ENCODE measurements at regions not wholly inside any gene's neighbourhood (a gene's known extent, or its start where the extent isn't known, plus 50 kb on each side); places are given as distances from the start of the nearest gene placed in this dataset.
"Not testable (repeated sequence)": the region's sequence is repeated elsewhere in the genome, so short reads cannot be mapped to it uniquely, and the experiment has no call there.

DNA sequence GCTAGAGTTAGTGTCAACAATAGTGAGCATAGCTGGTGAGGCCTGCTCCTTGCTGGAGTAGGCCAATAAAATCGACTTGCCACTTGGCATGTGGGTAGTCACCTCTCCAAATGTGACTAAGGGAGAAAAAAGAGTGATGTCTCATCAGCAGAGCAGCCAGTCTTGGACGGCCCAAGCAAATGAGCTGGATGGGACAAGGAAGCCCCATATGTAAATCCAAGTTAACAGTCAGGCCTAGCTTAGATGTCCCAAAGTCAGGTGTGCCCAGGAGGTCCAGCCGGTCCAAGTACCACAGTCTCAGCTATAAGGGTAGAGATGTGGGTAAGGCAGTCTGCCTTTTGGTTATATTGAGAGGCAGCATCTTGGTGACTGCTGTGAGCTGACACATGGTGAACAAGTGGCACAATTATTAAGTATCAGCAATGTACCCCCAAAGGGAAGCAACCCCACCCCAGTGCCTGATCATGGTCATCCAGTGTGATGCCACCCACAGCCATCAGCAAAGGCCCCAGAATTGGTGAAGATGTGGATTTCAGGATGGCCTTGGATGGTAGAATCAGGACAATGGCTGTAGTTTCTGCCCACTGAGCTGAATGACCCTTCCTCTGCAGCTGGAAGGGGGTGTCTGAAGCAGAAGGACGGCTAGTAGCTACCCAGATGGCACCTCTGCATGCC is 83.4 kb downstream of the TNFRSF13B start:
- H3K4me1 Mint-ChIP-seq (ENCODE audit: unreplicated experiment) = no peaks in the 10 kb centered on the region
- no peaks in the 10 kb centered on the region for H3K36me3 Mint-ChIP-seq (ENCODE audit: unreplicated experiment)
- H3K27ac Mint-ChIP-seq (ENCODE audit: unreplicated experiment) = no peak overlapping the region
- peak; percentile 65 for DNase-seq (ENCODE audit: extremely low spot score, unreplicated experiment)
- TF ChIP-seq, protein P1, sequence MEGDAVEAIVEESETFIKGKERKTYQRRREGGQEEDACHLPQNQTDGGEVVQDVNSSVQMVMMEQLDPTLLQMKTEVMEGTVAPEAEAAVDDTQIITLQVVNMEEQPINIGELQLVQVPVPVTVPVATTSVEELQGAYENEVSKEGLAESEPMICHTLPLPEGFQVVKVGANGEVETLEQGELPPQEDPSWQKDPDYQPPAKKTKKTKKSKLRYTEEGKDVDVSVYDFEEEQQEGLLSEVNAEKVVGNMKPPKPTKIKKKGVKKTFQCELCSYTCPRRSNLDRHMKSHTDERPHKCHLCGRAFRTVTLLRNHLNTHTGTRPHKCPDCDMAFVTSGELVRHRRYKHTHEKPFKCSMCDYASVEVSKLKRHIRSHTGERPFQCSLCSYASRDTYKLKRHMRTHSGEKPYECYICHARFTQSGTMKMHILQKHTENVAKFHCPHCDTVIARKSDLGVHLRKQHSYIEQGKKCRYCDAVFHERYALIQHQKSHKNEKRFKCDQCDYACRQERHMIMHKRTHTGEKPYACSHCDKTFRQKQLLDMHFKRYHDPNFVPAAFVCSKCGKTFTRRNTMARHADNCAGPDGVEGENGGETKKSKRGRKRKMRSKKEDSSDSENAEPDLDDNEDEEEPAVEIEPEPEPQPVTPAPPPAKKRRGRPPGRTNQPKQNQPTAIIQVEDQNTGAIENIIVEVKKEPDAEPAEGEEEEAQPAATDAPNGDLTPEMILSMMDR (IDR thresholded peaks at IDR 0.05) = no peak
- H3K4me3 Mint-ChIP-seq (ENCODE audit: unreplicated experiment) = no peak overlapping the region
- no peaks in the 10 kb centered on the region for H3K9me3 Mint-ChIP-seq (ENCODE audit: unreplicated experiment)
- H3K27me3 Mint-ChIP-seq (ENCODE audit: unreplicated experiment) = peaks cover 29% of the 10 kb centered on the region

DNA sequence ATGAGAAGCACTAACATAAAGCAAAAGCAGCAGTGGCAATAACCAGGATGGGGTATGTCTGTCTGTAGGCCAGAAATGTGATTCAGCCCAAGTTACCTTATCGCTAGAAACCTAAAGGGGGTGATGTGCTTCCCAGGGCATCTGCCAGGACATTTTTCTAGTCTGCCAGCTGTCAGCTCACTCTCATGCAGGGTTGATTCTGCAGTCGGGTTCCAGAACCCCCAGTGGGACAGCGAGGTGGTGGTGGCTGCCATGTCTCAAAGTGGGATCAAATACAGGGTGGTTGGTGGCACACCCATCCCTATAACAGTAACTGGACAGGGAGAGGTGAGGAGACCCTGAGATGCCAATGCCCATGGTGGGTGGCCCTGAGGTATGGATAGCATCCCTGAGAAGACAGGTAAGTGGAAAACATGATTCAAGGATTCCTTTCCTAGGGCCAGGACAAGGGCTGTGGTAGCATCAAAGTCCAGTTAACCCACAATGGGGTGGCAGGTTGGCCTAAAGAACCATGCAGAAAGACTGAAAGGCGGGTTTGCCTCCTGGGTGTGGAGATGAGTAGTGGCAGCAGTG is 84.3 kb downstream of the TNFRSF13B start:
- TF ChIP-seq, protein P1 (IDR thresholded peaks at IDR 0.05) = no peak
- peak; percentile 57 for DNase-seq (ENCODE audit: extremely low spot score, unreplicated experiment)

DNA sequence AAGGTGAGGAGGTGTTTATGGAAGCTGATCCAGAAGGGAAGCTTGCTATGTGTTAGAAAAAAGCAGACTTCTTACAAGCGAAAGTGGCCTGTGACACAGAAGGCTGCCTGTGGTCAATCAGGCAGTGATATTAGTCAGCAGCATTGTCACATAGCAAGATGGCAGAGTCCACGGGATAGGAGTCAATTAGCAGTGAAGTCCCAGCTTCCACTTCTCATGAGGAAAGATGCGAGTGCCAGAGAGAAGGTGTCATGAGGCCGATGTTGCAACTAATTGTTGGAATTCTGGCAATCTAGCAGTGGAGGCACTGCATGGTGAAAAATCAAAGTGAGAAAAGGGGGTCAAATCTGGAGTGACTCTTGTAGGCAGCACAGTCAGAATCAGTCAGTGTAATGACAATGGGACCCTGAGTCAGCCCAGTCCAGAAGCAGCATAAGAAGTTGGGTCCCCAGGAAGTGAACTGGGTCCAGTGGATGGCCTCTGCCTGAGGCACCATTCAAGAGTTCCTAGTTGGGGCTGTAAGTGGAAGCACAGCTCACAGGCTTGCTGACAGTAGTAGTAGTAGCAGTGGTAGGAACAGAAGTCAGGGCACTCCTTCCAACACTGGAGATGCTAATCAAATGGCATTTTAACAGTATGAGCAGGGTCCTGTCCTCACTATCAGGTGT is 85.1 kb downstream of the TNFRSF13B start:
- TF ChIP-seq, protein P1 (IDR thresholded peaks at IDR 0.05) = no peak

More for the DNA sequence above, 84.3 kb downstream of the TNFRSF13B start:
- Mint-ChIP-seq H3K27me3 (ENCODE audit: unreplicated experiment) (peaks cover 29% of the 10 kb centered on the region), H3K9me3 (ENCODE audit: unreplicated experiment) (no peaks in the 10 kb centered on the region), H3K36me3 (ENCODE audit: unreplicated experiment) (no peaks in the 10 kb centered on the region), H3K4me1 (ENCODE audit: unreplicated experiment) (no peaks in the 10 kb centered on the region), H3K4me3 (ENCODE audit: unreplicated experiment) (no peak overlapping the region), H3K27ac (ENCODE audit: unreplicated experiment) (no peak overlapping the region)

DNA sequence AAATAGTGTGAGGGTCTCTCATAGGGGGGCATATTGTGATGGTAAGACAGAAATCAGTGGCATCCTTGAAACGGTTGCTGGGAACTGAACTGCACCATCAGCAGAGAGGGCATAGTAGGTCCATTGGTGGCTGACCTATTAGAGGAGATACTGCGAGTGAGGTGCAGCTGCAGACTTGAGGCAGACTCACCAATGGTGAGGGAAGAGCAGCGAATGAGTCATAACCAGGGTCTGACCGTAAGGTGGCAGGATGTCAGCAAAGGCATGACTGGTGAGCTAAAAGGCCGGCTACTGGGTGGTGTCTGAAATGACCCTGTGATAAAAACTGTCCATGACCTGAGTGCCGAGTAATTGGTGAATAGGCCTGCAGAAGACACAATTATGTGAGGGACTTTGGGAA is 86.7 kb downstream of the TNFRSF13B start:
- not testable (repeated sequence) for H3K36me3 Mint-ChIP-seq (ENCODE audit: unreplicated experiment); DNase-seq (ENCODE audit: extremely low spot score, unreplicated experiment); H3K4me1 Mint-ChIP-seq (ENCODE audit: unreplicated experiment); H3K4me3 Mint-ChIP-seq (ENCODE audit: unreplicated experiment); H3K27ac Mint-ChIP-seq (ENCODE audit: unreplicated experiment); H3K9me3 Mint-ChIP-seq (ENCODE audit: unreplicated experiment)
- peaks cover 13% of the 10 kb centered on the region for H3K27me3 Mint-ChIP-seq (ENCODE audit: unreplicated experiment)

More for the DNA sequence above, 85.1 kb downstream of the TNFRSF13B start:
- Mint-ChIP-seq H3K9me3 (ENCODE audit: unreplicated experiment) (no peaks in the 10 kb centered on the region), H3K27ac (ENCODE audit: unreplicated experiment) (no peak overlapping the region), H3K36me3 (ENCODE audit: unreplicated experiment) (no peaks in the 10 kb centered on the region), H3K4me1 (ENCODE audit: unreplicated experiment) (no peaks in the 10 kb centered on the region), H3K27me3 (ENCODE audit: unreplicated experiment) (peaks cover 26% of the 10 kb centered on the region), H3K4me3 (ENCODE audit: unreplicated experiment) (no peak overlapping the region)
- DNase-seq (ENCODE audit: extremely low spot score, unreplicated experiment) = peak; percentile 62

DNA sequence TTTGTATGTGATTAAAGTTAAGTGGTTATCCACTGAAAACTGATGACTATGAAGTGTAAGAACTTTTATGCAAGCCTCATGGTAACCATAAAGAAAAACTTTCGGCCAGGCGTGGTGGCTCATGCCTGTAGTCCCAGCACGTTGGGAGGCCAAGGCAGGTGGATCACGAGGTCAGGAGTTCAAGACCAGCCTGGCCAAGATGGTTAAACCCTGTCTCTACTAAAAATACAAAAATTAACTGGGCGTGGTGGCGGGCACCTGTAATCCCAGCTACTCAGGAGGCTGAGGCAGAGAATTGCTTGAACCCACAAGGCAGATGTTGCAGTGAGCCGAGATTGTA is 89.0 kb downstream of the TNFRSF13B start:
- not testable (repeated sequence) for H3K4me1 Mint-ChIP-seq (ENCODE audit: unreplicated experiment); H3K4me3 Mint-ChIP-seq (ENCODE audit: unreplicated experiment); DNase-seq (ENCODE audit: extremely low spot score, unreplicated experiment); H3K27ac Mint-ChIP-seq (ENCODE audit: unreplicated experiment); H3K36me3 Mint-ChIP-seq (ENCODE audit: unreplicated experiment); H3K9me3 Mint-ChIP-seq (ENCODE audit: unreplicated experiment)
- H3K27me3 Mint-ChIP-seq (ENCODE audit: unreplicated experiment) = peaks cover 17% of the 10 kb centered on the region

DNA sequence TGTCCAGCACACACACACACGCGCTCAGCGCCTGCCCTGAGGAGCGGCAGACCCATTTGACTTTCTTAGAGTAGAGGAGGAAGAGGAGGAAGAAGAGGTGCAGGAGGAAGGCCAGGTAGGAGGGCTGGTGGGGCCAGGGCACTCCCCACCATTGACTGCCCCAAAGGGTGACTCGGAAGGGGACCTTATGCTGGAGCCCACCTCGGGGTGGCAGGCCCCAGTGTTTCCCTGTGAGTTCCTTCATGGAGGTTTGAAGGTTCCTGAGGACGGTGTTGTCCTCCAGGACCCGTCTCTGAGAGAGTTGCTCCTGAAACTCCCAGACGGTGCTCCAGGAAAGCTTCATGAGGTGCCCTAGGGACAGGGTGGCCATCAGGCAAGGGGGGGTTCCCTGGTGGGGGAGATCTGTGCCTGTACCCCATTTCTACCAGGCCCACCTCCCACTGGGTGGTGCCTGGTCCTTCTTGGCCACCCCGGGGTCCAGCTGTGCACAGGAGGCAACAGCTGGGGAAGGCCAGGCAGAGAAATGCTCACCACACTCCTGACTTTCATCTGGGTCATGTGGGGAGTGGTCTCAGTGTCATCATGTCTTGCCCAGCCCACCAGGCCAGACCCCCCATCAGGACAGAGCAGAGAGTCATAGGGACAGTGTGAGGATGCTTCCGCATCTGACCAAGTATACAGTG is 89.5 kb downstream of the TNFRSF13B start:
- Mint-ChIP-seq H3K36me3 (ENCODE audit: unreplicated experiment) (no peaks in the 10 kb centered on the region), H3K4me1 (ENCODE audit: unreplicated experiment) (no peaks in the 10 kb centered on the region), H3K27ac (ENCODE audit: unreplicated experiment) (no peak overlapping the region), H3K9me3 (ENCODE audit: unreplicated experiment) (no peaks in the 10 kb centered on the region), H3K27me3 (ENCODE audit: unreplicated experiment) (peaks cover 22% of the 10 kb centered on the region), H3K4me3 (ENCODE audit: unreplicated experiment) (no peak overlapping the region)
- TF ChIP-seq, protein P1 (IDR thresholded peaks at IDR 0.05) = no peak
- peak; percentile 64 for DNase-seq (ENCODE audit: extremely low spot score, unreplicated experiment)
